ENCODE measurements at regions not wholly inside any gene's neighbourhood (a gene's known extent, or its start where the extent isn't known, plus 50 kb on each side); places are given as distances from the start of the nearest gene placed in this dataset.

DNA sequence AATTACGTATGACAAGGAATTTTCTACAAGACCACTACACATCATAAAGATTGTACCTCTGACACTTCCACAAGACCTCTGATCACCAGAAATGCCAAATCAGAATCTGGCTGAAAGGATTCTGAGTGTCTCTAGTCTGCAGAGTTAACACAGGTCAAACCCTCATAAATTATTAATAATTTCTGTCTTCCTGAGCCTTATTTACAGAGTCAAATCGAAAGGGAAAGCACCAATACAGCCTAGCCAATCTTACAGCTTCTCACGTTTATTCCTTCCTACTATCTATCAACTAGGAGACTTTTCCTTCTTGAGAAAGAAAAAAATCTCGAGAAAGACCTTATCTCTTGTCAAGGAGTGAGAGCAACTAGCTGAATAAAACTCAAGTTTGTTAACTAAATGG is 2151.6 kb downstream of the MRPL39 start:
- TF ChIP-seq, protein P1, sequence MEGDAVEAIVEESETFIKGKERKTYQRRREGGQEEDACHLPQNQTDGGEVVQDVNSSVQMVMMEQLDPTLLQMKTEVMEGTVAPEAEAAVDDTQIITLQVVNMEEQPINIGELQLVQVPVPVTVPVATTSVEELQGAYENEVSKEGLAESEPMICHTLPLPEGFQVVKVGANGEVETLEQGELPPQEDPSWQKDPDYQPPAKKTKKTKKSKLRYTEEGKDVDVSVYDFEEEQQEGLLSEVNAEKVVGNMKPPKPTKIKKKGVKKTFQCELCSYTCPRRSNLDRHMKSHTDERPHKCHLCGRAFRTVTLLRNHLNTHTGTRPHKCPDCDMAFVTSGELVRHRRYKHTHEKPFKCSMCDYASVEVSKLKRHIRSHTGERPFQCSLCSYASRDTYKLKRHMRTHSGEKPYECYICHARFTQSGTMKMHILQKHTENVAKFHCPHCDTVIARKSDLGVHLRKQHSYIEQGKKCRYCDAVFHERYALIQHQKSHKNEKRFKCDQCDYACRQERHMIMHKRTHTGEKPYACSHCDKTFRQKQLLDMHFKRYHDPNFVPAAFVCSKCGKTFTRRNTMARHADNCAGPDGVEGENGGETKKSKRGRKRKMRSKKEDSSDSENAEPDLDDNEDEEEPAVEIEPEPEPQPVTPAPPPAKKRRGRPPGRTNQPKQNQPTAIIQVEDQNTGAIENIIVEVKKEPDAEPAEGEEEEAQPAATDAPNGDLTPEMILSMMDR (IDR thresholded peaks at IDR 0.05; ENCODE audit: borderline replicate concordance, extremely low read depth, low read length, poor library complexity, severe bottlenecking): no peak
- TF ChIP-seq EZH2 (IDR thresholded peaks at IDR 0.05; ENCODE audit: borderline replicate concordance, low read depth, low read length, severe bottlenecking): no peak

Data from DND-41 (cell line).